Activated CD8-positive, alpha-beta memory T cell treated with anti-CD3 and anti-CD28 coated beads, Interleukin-2, amount 50 U/mL, for 24 hours (primary cell): ENCODE measurements at regions not wholly inside any gene's neighbourhood (a gene's known extent, or its start where the extent isn't known, plus 50 kb on each side); places are given as distances from the start of the nearest gene placed in this dataset.
"Not testable (repeated sequence)": the region's sequence is repeated elsewhere in the genome, so short reads cannot be mapped to it uniquely, and the experiment has no call there.

Experiments
- DNase-seq: peaks from one replicate; pipeline ENCODE4 v3.0.0-alpha.2; 2020; ENCODE audit errors: extremely low read depth

DNA sequence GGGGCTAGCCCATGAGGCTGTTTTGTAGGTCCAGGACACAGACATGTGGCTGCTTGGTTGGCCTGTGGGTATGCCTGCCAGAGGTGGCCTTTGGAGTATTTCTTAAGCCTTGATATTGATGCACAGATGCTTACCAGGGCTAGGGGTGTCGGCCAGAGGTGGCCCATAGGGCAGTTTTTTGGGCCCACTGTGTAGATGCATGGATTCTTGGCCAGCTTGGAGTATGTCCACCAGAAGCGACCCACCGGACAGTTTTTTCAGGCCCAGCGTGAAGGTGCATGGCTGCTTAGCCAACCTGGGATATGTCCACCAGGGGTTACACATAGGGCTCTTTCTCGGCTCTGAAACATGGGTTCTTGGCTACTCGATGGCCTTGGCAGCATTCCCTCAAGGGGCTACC lies 1199.1 kb downstream of the CNTNAP5 start:
- DNase-seq = no peak

DNA sequence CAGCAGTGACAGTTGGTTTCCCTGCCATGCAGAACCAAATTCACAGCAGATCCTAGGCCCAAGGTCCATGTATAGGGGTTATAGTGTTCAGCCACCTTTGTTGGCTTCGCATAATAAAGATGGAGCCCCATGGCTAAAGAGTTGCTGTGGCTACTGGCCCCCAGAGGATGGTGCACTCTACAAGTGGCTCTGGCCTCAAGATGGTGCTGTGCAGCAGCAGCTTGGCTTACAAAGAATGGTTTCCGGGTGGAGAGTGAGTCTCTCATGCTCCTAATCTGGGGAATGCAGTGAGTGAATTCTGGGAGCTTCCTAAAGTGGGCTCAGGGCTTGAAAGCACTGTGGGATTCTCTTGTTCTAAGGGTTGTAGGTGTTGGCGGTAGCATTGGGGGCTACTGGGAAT lies 1199.7 kb downstream of the CNTNAP5 start:
- DNase-seq = no peak

DNA sequence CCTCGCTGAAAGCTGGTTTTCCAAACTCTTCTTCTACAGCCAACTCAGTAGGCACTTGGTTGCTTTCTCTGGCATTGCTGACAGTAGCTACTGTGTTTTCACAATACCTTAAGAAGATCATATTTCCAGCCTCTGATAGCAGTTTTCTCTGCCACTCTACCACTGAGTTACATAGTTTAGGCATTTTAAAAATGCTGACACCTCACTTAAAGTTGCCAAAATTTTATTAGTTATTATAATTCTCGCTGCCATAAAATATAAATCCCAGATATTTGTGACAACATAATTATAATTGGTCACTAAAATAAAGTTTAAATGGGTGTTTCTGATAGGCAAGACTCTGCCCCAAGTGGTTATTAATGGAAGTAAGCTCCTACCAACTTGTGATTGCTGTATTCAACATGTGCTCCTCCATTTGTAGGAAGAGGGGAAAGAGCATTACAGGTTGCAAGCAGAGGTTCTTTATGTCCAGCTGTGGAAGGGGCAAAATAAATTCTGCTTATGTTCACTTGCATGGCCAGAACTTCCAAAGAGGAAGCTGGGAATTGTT lies 1202.8 kb downstream of the CNTNAP5 start:
- DNase-seq = no peak

DNA sequence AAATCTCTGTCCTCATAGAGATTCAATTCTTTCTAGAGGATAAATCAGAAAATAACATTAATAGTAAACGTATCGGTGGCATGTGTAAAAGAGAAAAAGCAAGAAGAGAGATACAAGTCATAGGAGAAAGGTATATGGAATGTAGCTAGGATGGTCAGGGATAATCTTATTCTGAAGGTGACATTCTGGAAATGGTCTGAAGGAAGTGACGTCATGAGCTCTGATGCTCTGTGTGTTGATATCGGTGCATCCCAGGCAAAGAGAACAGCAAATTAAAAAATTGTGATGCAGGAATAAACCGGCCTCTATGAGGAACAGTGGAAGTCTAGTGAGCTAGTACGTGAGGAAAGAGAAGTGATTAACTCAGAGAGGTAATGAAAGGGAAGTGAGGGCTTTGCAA lies 1215.8 kb downstream of the CNTNAP5 start:
- no peak for DNase-seq

DNA sequence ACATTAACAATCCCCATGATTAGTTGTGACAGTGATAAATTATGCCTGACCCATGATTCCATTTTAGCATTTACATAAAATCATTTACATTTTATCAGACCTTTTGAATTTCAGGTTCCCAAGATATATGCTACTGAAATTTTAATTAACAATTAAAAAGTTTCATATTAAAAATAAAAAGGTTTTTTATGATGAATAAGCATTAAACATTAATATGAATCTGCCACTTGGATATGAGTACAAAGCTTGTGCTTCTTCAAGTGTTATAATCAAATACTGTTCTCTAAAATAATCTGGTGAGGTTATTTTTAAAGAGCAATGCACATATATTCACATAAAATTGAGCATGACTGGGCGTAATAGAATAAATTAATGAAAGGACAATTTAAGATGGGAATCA lies 1218.0 kb downstream of the CNTNAP5 start:
- no peak for DNase-seq

DNA sequence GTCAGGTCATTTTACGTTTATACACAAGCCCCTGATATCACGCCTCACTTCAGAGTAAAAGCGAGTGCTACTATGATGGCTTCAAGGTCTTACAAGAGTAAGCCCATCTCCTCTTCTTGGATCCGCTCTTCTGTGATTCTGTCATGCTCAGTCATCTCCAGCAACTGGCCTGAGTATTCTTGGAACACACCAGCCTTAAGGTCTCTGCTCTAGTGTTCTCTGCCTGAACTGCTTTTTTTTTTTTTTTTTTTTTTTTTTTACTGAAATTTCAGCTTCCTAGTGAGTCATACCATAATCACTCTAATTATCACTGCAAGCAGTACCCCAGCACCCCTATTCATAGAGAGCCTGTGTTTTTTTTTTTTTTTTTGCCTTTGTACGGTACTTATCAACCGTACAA lies 1228.9 kb downstream of the CNTNAP5 start:
- no peak for DNase-seq

DNA sequence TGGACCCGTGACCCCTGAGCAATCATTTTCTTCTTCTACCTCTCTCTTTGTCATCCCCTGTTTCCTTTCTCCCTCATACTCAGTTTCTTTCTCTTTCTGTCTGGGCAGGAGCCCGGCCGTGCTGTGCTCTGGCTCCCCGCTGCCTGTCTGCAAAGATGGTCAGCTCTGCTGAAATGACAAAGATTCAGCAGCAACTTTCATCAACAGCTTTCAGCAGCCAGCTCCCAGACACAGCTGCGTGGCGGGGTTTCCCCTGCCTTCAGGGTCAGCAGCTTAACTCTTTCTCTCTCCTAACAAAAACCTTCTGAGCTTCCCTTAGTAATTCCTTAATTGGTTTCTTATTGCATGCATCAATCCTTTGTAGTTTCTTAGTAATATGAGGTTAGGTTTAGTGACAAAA lies 1234.4 kb downstream of the CNTNAP5 start:
- no peak for DNase-seq

DNA sequence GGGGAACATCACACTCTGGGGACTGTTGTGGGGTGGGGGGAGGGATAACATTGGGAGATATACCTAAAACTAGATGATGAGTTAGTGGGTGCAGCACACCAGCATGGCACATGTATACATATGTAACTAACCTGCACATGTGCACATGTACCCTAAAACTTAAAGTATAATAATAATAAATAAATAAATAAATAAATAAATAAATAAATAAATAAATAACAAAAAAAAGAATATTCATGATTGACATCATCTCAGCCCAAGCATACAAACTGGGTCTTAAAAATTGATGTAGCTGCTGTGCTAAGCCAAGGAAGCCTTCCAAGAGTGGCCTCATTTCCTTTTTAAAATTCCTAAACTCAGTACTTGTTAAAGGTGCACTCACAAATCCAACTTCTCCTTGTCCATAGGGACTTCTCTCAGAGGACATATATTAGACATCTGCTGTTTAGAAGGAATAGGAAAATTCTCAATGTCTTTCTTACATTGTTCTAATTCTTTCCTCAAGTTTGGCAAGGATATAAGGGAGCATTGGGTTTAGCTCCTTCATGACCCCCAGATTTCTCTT lies 1235.4 kb downstream of the CNTNAP5 start:
- DNase-seq = not testable (repeated sequence)

DNA sequence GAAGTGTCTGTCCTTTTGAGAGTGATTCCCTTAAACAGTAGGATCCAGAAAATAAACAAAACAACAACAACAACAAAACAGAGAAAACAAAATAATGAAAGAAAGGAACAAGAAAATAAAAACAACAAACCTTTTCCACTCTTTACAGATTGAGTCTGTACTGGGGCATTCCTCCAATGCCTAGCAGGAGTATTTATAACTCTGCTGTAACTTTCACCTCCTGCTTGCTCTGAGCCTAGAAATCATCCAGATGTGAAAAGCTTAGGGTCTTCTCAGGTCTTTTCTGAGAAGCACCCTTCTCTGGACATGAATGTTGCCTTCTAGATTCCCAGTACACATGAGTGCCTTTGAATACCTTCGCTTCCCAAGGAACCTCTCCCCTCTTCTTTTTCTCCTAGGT lies 1239.4 kb downstream of the CNTNAP5 start:
- no peak for DNase-seq

DNA sequence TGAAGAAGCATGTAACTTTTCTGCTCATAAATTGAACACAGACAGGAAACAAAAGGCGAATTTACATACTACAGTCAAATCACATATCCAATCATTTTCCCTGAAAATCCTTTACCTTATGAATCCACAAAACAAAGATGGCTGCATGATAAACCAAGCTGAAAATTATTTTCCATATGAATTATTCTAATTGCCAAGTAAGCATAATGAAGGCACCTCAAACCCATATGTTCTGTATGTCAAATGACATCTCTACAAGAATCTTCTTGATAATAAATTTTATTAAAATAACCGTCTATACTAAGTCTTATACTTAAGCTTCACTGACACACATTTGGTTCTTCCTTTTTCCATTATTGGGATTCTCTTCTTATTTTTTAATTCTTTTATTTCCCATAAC lies 1242.6 kb downstream of the CNTNAP5 start:
- DNase-seq = no peak

DNA sequence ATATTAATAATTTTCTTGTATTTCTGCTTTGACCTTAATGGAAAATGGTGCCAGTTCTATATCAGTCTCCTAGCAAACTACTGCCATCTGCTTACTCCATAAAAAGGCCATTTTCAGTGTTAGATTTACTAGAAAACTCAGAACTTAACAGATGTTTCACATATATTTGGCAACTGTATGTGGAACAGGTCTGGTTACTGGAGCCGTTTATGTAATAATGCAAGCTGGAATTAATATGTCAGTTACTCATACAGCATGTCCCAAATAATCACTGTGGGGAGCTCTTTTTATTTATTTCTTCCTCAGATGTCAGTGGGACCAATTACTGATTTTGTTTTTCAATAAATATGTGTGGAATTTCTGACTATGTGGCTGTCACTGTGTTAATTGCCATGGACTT lies 1247.6 kb downstream of the CNTNAP5 start:
- DNase-seq = no peak

DNA sequence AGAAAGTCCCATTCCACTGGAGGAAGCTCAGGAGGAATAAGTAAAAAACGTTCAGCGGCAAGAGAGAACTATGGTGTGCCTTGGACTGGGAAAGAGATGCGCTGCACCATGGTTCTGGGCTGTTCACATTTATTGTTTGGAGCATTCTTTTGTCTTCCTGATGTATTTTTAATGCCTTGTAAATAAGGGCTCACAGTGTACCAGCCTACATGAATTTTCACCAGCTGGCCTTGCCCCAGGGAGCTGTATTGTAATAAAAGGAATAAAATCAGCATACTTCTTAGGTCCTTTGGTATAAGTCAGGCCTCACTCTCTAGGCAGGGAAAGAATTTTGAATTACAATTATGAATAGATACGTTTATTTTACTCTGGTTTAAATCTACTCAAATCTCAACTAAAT lies 1249.6 kb downstream of the CNTNAP5 start:
- no peak for DNase-seq

DNA sequence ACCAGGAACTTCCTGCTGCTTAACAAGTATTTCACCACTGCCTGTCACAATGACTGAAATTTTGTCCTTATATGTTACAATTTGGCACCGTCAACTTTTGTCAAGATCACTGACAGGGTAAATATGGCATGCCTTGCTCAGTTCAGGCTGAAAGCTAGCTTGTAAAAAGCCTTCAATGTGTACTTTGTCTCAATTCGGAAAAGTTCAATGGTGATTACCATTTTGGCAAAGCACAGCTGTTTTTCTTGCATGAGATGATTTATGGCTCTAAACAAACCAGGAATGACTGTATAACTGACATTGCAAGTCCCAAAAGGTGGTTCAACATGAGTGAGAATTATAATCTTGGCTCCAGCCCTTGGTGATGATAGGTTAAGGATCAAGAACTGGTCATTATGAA lies 1255.2 kb downstream of the CNTNAP5 start:
- DNase-seq = no peak

DNA sequence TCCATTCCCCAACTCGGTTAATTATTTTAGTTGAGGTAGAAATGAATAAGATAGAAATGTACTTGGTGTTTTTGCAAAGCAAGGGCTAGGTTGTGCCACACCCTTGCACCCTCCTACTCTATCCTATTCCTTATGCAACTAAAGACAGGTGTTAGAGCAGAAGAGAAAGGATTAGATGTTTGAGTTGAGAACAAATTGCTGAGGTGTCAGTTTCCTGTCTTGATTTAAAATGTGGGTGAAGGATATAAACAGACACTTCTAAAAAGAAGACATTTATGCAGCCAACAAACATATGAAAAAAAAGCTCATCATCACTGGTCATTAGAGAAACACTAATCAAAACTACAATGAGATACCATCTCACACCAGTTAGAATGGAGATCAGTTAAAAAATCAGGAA lies 1256.2 kb downstream of the CNTNAP5 start:
- no peak for DNase-seq

DNA sequence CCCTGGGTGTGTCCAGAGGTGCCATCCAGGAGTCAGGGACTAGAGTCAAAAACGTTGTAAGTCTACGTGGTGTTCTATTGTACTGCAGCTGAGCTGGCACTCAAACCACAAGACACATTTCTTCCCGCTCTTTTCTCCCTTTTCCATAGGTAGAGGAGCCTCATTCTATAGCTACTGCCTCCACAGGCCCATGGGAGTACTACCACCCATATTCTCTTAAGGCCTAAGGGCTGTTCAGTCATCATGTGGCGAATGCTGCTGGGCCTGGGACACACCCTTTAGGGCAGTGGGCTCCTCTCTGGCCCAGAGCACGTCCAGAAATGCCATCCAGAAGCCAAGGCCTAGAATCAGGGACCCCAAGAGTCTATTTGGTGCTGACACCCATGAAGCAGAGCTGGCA lies 1271.7 kb downstream of the CNTNAP5 start:
- no peak for DNase-seq

DNA sequence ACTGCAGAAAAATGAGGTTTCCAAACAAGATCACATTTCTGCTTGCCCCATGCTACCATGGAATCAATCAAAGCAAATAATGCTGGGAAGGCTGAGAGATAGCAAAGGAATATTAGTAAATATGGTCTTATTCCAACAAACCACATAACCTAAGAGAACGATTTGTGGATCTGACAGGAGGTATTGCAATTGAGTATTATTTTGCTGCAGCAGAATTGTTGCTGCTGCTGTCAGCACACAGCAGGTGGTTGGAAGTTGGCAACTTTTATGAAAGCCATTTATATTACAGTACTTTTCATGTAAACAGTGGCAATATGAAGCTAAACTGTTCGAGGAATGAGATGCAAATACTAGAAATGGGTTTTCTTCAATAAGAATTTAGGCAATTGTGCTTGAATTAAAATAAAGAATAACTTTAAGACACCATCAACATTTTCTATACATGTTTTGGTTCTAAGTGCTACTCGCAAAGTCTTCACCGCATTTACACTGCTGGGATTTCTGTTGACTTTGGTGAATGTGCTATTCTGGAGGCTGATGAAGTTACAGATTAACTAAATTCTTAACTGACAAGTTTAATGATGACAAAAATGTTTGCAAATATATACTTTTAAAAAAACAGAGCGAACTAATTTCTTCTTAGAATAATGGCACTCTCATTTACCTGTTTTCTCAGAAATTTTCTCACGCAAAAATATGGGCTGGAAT lies 1285.7 kb downstream of the CNTNAP5 start:
- DNase-seq = no peak

DNA sequence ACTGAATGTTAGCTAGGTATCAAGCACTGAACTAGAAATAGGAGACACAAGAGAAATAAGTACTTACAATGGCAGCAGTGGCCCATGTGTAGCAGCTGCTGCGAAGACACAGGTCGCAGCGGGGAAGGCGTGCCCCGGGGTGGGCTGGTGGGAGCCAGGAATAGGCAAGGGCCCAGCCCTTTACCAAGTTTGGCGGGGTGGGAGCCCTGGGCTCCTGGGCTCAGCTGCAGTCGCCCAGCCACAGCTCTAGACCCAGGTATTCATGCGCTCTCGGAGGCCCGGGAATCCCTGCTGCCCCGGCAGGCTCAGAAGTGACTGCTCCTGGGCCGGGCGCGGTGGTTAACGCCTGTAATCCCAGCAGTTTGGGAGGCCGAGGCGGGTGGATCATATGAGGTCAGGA lies 1287.3 kb downstream of the CNTNAP5 start:
- no peak for DNase-seq

DNA sequence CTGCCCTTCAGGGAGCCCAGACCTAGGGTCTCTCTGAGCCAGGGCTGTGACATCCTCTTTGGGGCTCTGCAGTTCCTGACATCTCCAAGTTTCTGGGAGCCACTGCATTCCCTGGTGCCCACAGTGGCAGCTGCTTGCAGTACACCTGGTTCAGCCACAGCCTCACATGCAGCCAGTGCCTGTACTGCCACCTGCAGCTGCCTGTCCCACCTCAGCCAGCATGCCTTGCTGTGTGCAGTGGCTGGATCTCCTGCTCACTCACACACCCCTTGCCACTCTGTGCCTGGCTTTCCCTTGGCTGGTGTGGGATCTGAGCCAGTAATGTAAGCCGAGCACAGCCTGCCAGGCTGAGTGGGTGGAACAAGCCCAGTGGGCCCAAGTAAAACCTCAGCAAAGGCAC lies 1288.7 kb downstream of the CNTNAP5 start:
- DNase-seq = no peak

DNA sequence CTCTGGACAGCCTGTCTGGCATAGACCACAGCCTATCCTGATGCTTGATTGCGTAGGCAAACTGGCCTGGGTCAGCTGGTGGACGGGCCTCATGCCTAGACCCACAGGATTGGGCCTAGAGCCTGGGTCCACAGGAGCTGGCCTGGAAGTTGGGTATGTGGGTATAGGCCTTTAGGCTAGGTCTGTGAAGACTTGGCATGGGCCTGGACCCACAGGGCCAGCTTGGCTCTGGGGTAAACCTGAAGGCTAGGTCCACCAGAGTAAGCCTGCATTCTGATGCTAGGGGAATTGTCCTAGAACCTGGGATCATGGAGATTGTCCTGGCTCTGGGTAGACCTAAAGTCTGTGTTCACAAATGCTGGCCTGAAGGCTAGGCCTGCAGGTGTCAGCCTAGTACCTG lies 1293.7 kb downstream of the CNTNAP5 start:
- DNase-seq = no peak

DNA sequence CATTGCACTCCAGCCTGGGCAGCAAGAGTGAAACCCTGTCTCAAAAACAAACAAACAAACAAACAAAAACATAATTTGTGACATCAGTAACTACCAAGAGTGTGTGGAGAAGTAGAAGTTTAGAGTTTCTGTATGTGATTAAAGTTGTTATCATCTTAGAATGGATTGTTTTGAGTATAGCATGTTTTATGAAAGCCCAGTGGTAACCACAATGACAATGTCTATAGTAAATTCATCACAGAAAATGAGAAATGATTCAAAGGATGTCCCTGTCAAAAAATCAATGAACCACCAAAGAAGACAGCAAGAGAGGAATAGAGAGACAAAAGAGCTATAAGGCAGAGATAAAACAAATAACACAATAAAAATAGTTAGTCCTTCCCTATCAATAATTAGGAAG lies 1299.2 kb downstream of the CNTNAP5 start:
- no peak for DNase-seq

DNA sequence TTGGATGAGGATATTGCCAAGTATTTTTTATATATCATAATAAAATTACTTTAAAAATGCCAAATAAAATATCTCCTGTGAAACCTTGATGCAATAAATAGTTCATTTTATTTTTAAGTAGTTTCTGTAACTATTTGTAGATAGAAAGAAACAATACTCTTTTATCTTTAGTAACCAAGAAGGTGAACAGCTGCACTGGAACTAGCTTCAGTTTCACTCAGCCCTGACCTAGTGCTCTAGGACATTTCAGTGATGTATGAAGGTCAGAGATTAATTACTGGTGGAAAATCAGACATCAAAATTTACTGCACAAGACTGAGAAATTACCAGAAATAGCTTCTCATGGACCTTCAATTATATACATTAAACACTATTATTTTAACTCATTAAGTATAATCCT lies 1305.0 kb downstream of the CNTNAP5 start:
- DNase-seq = no peak

DNA sequence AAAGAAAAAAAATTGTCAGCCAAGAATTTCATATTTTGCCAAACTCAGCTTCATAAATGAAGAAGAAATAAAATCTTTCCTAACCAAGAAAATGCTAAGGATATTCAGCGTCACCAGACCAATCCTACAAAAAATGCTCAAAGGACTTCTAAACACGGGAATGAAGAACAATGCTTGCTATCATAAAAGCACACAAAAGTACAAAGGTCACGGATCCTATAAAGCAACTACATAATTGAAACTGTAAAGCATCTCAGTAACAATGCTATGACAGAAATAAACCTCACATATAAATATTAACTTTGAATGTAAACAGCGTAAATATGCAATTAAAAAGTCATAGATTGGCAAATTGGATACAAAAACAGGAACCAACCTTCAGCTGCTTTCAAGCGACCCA lies 1314.6 kb upstream of the GYPC start:
- DNase-seq = no peak

DNA sequence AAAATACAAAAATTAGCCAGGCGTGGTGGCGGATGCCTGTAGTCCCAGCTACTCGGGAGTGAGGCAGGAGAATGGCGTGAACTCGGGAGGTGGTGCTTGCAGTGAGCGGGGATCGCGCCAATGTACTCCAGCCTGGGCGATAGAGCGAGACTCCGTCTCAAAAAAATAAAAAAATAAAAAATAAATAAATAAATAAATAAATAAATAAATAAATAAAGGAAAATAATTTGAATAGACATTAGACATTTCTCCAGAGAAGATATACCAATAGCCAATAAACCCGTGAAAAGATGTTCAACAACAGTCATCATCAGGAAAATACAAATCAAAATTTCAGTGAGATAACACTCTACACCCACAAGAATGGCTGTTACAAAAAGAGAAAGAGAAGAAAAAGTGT lies 1302.4 kb upstream of the GYPC start:
- not testable (repeated sequence) for DNase-seq
